Activated CD4-positive, CD25-positive, alpha-beta regulatory T cell (primary cell): ENCODE measurements at regions not wholly inside any gene's neighbourhood (a gene's known extent, or its start where the extent isn't known, plus 50 kb on each side); places are given as distances from the start of the nearest gene placed in this dataset.

ENCODE experiments used
- DNase-seq, 4 experiments: peaks; one replicate each; lab custom pipeline; 2025; lab: John Stamatoyannopoulos, UW

GRCh38 chr5:152051499-152052454, 127.1 kb upstream of the GLRA1 start:
- DNase-seq: no peak

- no peak for DNase-seq
Measured at GRCh38 chr5:152046361-152046760, 121.7 kb upstream of the GLRA1 start.

GRCh38 chr5:152038856-152039255, 114.2 kb upstream of the GLRA1 start:
- peak in 2 of 4 experiments; percentile 2 to 4 for DNase-seq

GRCh38 chr5:152026328-152027024, 101.8 kb upstream of the GLRA1 start:
- DNase-seq: peak in 2 of 4 experiments; percentile 24 to 40

GRCh38 chr5:152016421-152016820, 91.8 kb upstream of the GLRA1 start:
- no peak for DNase-seq

GRCh38 chr5:152007653-152008335, 83.1 kb upstream of the GLRA1 start:
- DNase-seq: no peak

GRCh38 chr5:152004095-152004494, 79.4 kb upstream of the GLRA1 start:
- no peak for DNase-seq
